ENCODE measurements at regions not wholly inside any gene's neighbourhood (a gene's known extent, or its start where the extent isn't known, plus 50 kb on each side); places are given as distances from the start of the nearest gene placed in this dataset.

DNA sequence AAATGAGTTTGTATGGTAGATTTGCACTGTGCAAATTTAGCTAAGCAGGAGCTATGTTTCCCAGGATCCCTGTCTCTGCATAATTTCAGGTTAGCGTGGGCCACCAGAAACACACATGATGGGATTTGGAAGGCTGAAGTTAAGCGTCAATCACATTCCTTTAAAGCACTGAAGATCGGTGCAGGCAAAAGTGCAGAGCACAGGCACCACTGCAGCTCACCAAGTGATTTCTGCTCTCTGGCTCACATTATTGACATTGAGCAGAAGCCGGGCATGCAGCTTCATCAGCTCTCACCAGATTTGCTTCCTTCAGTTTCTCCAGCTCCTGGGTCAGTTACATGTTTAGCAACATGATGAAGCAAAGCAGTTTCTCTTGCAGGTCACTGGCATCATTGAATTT is 256.4 kb upstream of the TGFBR2 start:
- intact Hi-C loops (cut with DNase I) = no loop called here
- DNase-seq = no peak
- TF ChIP-seq CTCF (IDR thresholded peaks at IDR 0.05; ENCODE audit: borderline replicate concordance, extremely low read depth, insufficient read depth) = no peak
- Histone ChIP-seq H3K4me1 (ENCODE audit: control insufficient read depth in 2 of 3, insufficient read depth in 2 of 3, low read depth in 1 of 3, low read length in 3 of 3) (peaks cover 0 to 2% (median 0%) of the 10 kb centered on the region in 3 donors), H3K27me3 (ENCODE audit: control insufficient read depth, insufficient read depth, low read length) (no peaks in the 10 kb centered on the region), H3K4me3 (ENCODE audit: low read length in 3 of 3) (no peak overlapping the region), H3K9ac (ENCODE audit: low read length in 3 of 3) (no peak overlapping the region), H3K27ac (ENCODE audit: low read depth in 2 of 2, low read length in 2 of 2) (peak overlapping the region in 1 of 2 donors; percentile 30), H3K9me3 (ENCODE audit: control insufficient read depth in 2 of 3, insufficient read depth in 1 of 3, low read length in 3 of 3) (no peaks in the 10 kb centered on the region), H3K36me3 (ENCODE audit: control insufficient read depth in 2 of 3, insufficient read depth in 3 of 3, low read length in 3 of 3) (no peaks in the 10 kb centered on the region)
- FAIRE-seq = no peak

DNA sequence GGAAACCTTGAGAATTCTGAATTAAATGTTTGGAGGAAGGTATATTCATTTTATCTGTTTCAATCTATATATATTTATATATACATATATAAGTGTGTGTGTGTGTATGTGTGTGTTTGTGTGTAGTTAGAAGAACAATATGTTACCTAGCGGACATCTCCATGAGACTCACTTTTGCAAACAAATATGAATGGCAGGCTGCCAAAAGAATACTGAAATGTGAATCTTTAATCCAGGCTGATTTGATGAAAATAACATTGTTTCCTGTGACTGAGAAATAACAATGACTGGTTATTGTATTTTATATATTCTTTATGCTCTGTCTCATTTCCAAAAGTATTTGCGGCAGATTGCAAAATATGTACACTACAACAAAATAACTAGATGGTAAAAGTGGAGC is 255.5 kb upstream of the TGFBR2 start:
- Histone ChIP-seq H3K27ac (ENCODE audit: low read depth in 2 of 2, low read length in 2 of 2) (no peak overlapping the region), H3K4me1 (ENCODE audit: control insufficient read depth in 2 of 3, insufficient read depth in 2 of 3, low read depth in 1 of 3, low read length in 3 of 3) (peaks cover 0 to 2% (median 0%) of the 10 kb centered on the region in 3 donors), H3K27me3 (ENCODE audit: control insufficient read depth, insufficient read depth, low read length) (no peaks in the 10 kb centered on the region), H3K9me3 (ENCODE audit: control insufficient read depth in 2 of 3, insufficient read depth in 1 of 3, low read length in 3 of 3) (no peaks in the 10 kb centered on the region), H3K9ac (ENCODE audit: low read length in 3 of 3) (no peak overlapping the region), H3K36me3 (ENCODE audit: control insufficient read depth in 2 of 3, insufficient read depth in 3 of 3, low read length in 3 of 3) (no peaks in the 10 kb centered on the region), H3K4me3 (ENCODE audit: low read length in 3 of 3) (no peak overlapping the region)
- TF ChIP-seq CTCF (IDR thresholded peaks at IDR 0.05; ENCODE audit: borderline replicate concordance, extremely low read depth, insufficient read depth) = no peak
- no peak for DNase-seq
- no peak for FAIRE-seq
- intact Hi-C loops (cut with DNase I) = no loop called here

GRCh38 chr3:30352410-30353318 is 253.7 kb upstream of the TGFBR2 start:
- intact Hi-C loops (cut with DNase I) = no loop called here
- Histone ChIP-seq H3K9ac (ENCODE audit: low read length in 3 of 3) (no peak overlapping the region), H3K36me3 (ENCODE audit: control insufficient read depth in 2 of 3, insufficient read depth in 3 of 3, low read length in 3 of 3) (no peaks in the 10 kb centered on the region), H3K9me3 (ENCODE audit: control insufficient read depth in 2 of 3, insufficient read depth in 1 of 3, low read length in 3 of 3) (no peaks in the 10 kb centered on the region), H3K27ac (ENCODE audit: low read depth in 2 of 2, low read length in 2 of 2) (no peak overlapping the region), H3K4me1 (ENCODE audit: control insufficient read depth in 2 of 3, insufficient read depth in 2 of 3, low read depth in 1 of 3, low read length in 3 of 3) (peaks cover 0 to 2% (median 0%) of the 10 kb centered on the region in 3 donors), H3K27me3 (ENCODE audit: control insufficient read depth, insufficient read depth, low read length) (no peaks in the 10 kb centered on the region), H3K4me3 (ENCODE audit: low read length in 3 of 3) (no peak overlapping the region)
- DNase-seq (no peak), FAIRE-seq (no peak)
- TF ChIP-seq CTCF (IDR thresholded peaks at IDR 0.05; ENCODE audit: borderline replicate concordance, extremely low read depth, insufficient read depth) = no peak
